AML-193 (cell line): ENCODE measurements at regions not wholly inside any gene's neighbourhood (a gene's known extent, or its start where the extent isn't known, plus 50 kb on each side); places are given as distances from the start of the nearest gene placed in this dataset.
"Not testable (repeated sequence)": the region's sequence is repeated elsewhere in the genome, so short reads cannot be mapped to it uniquely, and the experiment has no call there.

Experiments
- DNase-seq, 2 experiments: peaks; one replicate each; lab custom pipeline; 2025; lab: John Stamatoyannopoulos, UW

DNA sequence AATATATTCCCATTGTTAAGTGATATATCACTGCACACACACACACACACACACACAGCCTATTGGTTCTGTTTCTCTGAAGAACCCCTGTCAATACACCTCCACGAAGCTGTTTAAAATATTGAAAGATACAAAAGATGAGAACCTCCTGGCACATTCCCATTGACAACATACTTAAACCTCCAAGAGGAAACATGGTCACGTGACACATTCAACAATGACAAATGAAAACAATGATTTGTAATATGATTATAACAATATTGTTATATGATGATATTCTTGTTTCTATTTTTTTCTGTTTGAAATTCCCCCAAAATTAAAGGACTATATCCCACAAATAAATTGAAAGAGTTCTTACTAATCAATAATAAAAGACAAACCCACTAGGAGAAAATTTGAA, 1344.9 kb downstream of the BRD1 start:
- DNase-seq = no peak

DNA sequence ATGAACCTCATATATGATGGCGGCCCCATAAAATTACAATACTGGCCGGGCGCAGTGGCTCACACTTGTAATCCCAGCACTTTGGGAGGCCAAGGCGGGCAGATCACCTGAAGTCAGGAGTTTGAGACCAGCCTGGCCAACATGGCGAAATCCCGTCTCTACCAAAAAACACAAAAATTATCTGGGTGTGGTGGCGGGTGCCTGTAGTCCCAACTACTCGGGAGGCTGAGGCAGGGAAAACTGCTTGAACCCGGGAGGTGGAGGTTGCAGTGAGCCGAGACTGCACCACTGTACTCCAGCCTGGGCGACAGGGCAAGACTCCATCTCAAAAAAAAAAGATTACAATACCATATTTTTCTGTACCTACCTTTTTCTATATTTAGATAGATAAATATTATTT, 1345.5 kb downstream of the BRD1 start:
- DNase-seq = not testable (repeated sequence)

DNA sequence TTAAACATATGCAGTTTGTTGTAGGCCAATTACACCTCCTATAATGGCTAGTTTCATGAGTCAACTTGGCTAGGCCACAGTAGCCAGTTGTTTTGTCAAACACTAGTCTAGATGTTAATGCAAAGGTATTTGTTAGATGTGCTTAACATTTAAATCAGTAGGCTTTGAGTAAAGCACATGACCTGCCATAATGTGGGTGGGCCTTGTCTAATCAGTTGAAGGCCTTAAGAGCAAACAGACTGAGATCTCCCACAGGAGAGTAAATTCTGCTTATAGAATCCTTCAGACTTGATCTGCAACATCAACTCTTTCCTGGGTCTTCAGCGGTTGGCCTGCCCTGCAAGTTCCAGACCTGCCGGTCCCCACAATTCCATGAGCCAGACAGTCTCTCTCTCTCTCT, 1345.9 kb downstream of the BRD1 start:
- DNase-seq = no peak

DNA sequence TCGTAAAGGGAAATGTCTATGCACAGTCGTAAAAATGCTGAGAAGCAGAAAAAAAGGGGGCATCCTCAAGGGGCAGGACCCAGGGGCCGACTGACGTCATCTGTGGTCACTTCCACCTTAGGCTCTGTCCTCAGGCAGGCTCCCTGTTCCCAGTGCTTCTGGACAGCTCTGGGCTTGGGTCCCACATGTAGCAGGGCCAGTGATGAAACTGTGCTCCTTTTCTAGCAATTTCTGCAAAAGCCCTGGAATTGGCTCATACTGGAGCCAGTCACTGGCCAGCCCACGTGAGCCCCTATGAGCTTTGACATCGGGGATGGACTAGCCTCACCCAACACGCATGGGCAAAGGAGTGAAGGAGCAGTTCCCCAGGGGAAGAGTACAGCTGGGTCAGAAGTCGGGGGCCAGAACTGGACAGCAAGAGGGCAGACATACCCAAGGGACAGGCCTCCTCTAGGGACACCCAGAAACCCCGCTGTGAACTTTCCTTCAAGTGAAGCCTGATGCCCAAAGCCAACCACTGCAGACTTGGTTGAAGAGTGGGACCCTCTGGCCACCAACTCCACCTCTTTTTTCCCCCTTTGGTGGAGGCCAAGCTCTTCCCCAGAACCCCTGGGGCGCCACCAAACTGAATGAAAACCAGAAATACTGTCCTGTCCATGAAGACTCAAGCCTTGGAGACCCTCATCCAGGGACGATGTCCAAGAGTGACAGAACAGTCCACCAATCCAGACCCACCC, 1349.0 kb downstream of the BRD1 start:
- no peak for DNase-seq

DNA sequence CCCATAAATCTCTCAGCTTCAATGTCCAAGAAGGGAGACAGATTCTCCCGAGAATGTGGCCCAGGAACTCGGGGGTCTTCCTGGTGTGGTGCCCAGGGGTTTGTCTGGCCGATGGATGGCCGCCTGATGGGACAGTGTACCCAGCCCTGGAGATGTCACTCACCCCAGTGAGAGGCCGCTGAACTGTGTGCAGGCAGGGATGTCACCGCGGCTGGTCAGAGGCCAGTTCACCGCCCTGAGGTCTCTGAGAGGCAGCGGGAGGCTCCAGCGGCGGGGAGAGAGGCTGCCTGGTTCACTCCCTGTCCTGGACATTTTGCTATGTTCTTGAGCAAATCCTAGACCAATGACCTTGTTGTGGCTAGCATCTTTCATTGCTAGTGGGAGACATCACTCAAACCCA, 1349.5 kb downstream of the BRD1 start:
- DNase-seq = no peak

DNA sequence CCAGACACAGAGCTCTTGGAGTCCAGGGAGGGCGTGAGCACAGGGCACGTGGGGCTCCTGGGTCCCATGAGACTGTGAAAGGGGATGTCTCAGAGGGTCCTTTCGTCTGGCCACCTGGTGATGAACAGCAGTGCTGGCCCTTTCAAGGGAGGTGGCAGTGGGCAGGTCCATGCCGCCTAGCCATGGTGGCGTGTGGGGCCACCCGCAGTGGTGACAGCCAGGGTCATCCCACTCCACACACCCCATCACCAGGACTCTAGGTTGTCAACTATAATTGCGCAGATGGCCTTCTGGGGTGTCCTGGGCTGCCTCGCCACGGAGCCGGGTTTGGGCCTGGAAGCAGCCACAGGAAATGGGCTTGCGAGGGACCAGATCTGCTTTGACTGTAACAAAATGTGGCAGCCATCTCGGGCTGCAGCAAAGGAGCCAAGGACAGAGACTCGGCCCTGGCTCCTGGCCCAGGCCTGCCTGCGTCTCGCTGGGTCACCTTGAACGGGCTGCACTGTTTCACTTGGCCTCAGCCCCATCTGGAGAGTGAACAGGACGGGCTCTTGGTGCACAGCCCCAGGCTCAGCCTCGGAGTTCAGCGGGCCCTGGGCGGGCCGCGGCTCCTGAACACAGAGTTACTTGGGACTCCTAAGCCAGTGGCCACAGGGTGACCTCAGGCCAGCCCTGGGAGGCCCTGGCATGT, 1350.5 kb downstream of the BRD1 start:
- DNase-seq = no peak

DNA sequence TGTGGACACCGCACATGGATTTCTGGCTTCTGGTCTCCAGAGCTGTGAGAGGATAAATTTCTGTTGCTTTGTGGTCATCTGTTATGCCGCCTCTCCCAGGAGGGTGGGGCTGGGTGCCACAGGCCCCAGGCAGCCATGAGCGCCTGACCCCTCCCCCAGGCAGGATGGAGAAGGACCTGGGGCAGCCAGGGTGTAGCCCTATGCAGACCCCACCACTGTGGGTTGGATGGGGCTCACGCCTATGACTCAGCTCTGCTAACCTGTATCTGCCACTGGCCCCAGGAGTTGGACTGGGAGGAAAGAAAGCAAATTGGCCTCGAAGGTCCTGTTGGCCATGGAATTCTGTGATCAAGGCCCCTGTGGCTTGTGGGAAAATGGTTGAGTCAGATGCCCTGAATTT, 1351.1 kb downstream of the BRD1 start:
- DNase-seq = no peak

DNA sequence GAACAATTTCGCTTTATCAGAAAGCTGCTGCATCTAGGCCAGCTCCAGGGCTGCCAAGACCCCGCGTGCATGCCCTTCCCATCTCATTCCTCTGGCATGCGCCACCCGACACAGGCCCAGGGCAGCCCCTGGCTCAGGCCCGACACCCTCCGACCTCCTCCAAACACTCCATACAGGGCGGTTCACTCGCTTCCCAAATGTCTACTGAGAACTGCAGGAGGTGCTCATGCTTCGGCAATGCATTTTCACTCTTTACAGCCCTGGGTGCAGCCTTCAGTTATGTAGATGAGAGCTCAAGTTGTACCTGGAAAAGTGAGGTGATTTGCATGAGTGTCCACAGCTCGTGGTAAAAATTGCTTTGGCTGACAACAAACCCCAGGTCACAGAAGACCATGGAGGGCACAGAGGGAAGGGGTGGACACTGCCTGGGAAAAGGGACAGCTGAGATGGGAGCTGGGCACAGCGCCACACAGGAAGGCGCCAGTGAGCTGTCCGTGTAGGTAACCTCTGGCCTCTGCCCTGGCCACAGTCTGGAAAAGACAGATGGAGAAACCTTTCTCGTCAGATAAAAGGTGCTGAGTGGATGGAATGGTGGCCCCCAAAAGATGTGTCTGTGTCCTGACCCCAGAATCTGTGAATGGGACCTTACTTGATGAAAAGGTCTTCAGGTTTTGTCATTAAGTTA, 1351.9 kb downstream of the BRD1 start:
- no peak for DNase-seq

DNA sequence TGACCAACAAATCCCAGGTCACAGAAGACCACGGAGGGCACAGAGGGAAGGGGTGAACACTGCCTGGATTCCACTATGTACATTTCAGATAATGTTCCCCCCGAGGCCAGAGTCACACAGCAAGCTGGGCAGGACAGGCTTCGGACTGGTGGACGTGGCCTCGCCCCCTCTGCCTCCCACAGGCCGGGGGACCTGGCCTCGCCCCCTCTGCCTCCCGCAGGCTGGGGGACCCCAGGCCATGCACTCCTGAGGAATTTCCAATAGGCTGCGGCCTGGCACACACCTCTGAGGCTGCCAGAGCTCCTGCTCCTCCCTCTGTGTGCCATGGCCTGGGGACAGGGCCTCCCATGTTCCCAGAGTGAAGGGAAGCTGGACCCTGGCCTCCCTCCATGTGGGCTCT, 1352.8 kb downstream of the BRD1 start:
- no peak for DNase-seq

DNA sequence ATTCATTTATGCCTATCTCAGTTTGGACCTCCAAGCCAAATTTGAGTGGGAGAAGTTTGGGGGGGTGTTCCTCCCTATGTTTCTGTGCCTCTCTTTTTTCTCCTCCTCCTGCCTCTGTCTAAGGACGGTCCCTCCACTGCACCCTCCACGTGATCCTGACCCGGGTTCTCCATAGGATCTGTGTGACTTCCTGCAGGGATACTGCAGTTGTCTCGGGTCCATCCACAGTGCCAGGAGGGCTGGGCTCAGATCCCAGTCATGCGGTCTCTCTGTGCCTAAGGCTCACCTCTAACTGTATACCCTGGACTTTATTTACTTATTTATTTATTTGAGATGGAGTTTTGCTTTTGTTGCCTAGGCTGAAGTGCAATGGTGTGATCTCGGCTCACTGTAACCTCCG, 1354.5 kb downstream of the BRD1 start:
- DNase-seq = no peak

DNA sequence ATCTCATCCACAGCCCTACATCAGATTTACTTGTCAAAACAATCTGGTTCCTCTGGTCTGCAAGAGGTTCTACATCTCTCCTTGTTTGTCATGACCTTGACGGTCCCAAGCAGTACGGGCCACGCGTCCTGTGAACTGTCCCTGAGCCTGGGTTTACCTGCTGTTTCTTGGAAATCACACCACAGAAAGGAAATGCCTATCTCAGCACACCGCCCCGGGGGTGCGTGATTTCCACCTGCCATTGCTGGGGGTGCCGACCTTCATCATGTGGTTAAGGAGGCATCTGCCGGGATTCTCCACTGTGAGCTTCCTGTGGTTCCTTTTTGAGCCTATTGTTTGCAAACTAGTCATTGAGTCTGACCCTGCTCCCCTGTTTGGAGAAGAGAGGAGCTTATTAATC, 1363.4 kb downstream of the BRD1 start:
- no peak for DNase-seq

DNA sequence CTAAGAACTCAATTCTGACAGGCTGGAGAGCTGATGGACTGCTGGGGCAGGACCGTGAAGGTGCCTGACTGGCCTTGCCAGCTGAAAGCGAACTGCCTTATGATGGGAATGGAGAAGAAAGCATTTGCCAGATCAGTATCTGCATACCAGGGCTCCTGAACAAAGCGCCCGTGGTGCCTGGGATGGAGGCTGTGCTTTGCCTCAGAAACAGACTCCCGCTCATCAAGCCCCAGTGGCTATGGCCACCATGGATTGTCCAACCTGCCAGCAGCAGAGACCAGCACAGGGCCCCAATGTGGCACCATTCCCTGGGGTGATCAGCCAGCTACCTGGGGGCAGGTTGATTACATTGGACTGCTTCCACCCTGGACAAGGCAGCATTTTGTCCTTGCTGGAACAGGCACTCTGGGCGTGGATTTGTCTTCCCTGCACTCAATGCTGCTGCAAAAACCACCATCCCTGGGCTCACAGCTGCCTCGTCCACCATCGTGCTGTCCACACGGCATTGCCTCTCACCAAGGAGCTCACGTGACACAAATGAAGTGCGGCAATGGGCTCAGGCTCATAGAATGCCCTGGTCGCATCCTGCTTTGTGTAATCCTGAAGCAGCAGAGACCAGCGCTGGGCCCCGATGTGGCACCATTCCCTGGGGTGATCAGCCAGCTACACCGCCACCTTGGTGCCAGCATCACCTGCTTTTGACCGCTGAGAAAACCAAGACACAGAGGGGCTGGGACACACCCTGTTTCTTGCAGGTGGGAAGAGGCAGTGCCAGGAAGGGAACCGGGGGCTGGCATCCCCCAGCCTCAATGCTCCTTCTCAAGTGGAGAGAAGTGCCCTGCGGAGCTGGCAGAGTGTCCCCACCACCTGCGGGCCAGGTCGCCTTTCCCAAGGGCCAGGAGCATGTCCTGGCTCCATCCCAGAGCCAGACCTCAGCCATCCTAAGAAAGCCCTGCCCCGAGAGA, 1367.5 kb downstream of the BRD1 start:
- no peak for DNase-seq

DNA sequence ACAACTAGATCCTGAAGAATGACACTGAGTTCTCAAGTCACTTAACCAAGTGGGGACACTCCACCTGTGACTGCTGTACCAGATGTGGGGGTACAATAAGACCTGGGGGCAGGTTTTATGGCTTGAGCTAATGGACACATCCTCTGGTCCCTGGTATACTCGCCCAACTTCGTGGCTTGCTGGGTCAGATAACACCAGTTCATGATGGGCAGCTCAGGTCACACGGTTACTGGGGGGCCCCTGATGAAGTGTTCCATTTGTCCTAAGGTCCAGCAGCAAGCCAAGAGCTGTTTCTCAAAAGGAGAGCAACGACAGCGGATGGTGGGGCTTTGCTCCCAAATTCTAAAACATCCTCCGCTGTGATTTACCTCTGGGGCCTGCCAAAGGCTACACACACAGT, 1368.4 kb downstream of the BRD1 start:
- DNase-seq = no peak

DNA sequence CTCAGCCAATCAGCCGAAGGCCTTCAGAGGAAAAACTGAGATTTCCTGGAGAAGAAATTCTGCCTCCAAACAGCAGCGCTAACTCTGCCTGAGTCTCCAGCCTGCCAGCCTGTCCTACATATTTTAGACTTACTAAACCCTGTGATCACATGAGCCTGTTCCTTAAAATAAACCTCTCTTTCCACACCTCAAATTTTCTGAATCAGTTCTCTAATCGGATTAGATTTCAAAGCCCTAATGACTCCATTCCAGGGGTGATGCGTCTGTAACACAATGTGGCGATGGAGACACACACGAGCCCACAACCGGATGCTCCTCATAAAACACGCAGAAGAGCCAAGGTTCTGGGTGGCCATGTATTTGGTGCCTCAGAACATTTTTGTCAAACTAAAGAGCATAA, 1371.2 kb downstream of the BRD1 start:
- no peak for DNase-seq

DNA sequence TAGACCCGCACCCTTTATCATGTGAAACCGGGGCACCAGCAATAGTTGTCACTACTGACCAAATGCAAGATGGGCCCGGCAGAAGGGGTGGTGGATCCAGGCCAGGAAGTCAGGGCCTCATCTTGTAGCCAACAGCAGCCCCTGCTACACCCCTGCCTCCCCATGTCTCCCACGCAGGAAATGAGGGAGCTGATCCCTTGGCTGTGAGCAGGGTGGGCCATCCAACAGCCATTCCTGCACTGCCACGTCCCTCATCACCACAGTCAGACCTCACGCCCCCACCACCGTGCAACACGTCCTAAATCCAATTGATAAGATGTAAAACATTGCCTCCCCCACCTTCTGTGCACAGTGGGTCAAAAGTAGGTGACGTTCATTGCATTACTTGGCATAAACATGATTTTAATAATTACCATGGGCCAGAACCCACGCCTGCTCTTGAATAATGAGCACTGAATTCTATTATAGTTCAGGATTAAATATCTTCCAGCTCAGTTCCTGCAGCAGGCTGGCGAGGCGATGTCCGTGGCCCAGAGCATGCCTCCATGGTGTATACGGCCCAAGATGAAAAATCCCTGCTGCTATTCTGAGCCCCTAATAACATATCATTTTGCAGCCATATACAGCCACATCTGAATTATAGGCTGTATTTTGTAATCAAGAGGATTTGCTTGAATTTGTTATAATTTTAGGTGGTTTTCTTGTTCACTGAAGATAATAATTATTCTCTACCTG, 1373.8 kb downstream of the BRD1 start:
- no peak for DNase-seq

DNA sequence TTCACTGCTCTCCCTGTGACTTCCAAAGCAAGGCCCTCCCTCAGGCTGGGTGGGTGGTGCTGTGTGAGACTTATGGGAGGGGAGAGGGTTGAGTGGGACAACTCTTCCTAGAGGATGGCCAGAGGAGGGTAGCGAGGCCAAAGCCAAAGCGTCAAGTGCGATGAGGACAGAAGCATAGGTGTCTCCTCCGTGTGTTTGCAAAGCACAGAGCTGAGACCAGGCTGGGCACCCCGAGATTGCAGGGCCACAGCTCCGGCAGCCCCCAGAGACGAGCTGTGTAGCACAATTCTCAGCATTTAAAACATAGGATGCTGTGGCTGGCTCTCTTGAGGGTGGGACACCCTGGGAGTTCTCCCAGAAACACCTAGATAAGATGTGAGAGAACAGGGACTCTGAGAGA, 1374.5 kb downstream of the BRD1 start:
- DNase-seq = no peak

DNA sequence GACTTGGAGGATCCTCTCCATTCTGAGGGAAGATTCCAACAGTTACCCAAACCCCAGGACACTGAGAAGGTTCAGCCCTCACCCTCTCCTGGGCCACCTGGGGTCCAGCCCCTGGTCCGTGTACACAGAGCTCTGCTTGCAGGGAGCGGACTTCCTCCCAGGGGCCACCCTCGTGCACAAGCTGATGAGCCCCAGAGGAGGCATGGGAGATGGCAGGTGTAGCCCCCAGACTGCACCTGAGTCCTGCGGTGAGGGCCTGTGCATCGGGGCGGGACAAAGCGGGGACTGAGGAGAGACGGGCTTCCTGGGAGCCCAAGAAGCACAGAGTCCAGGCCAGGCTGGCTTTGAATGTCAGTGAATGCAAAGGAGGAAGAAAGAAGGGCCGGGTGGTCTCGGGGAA, 1374.9 kb downstream of the BRD1 start:
- DNase-seq = no peak

DNA sequence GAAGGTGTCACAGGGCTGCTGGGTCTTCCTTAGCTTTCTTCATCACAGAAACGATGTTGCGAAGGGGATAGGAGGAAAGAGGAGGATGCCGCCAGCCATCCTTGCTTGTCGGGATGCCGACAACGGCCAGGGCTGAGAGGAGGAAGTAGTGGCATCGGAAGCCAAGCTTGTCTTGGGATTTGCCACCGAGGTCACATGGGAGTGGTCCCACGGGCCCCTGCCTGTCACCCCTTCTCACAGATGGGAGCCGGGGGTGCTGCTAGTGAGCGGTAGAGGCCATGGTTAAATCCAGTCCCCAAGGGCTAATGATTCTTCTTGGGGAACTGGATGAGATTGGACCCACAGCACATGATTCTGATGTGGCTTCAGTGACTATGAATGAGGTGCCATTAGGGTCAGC, 1375.8 kb downstream of the BRD1 start:
- no peak for DNase-seq

DNA sequence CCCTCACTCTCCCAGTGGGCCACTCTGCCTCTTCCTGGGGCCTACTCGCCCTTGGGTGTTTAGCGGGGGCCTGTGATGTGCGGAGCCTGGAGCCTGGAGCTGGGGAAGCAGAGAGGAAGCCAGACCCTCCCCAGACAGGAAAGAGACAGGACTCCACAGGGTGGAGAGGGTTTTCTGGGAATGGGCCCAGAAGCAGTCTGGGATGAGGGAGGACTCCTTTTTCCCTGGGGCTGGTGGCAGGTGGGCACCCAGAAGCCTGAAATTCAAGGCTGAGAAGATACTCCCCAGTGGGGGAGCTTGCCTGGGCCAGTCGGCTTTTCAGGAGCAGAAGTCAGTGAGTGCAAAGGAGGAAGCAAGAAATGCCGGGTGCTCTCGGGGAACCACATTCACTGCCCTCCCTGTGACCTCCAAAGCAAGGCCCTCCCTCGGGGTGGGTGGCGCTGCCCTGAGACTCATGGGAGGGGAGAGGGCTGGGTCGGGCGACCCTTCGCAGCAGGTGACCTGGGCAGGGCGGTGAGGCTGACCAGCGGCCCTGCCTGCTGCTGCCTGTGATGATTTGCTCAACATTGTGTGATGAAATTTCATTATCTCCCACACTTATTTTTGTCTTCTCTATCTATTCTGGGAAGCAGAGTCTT, 1377.4 kb downstream of the BRD1 start:
- DNase-seq = no peak

DNA sequence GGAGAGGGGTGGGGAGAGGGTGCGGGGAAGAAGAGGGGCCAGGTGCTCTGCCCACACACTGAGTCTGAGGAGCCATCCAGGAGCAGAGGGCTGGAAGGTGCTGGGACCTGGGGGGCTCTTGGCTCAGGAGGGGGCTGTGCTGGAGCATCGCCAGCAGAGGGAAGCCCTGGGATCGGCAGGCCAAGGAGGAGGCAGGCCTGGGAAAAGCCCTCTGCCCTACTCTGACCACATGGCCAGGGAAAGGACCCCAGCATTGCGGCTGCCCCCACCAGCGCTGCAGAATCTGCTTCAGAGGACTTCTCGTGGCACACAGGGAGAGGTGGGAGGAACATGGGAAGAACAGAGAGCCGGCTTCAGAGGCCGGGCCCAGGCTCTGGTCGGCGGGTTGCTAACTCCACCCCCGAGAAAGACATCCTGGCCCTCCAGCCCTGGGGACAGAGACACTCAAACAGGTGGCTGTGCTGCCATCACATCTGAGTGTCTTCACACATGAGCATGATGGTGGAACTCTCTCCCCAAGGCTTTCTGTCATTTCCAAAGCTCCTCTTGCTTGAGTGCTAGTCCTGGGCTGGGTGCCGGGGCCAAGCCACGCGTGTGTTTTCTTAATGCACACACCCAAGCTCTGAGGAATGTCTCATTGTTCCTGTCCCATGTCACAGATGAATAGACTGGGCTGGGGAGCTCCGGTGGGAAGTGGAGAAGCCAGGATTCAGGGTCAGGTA, 1378.0 kb downstream of the BRD1 start:
- DNase-seq = no peak
